Tibial artery (tissue), 4 donors: ENCODE measurements at regions not wholly inside any gene's neighbourhood (a gene's known extent, or its start where the extent isn't known, plus 50 kb on each side); places are given as distances from the start of the nearest gene placed in this dataset.

Source experiments
- DNase-seq, 2 donors: peaks; one replicate each; pipeline ENCODE4 v3.0.0-alpha.2; 2019
- H3K27ac ChIP-seq, 2 donors: fragments of 200-600 bp; sonication (generic) in 1 of 2; 1 replicate in 1 of 2; 2 replicates in 1 of 2; pipeline ENCODE4 v1.5.1; 2018 to 2019; ENCODE audit warnings: mild to moderate bottlenecking in 1 of 2
- H3K27me3 ChIP-seq, 2 donors: fragments of 200-600 bp; sonication (generic) in 1 of 2; one replicate each; pipeline versions ENCODE4 v1.5.1 to v1.6.0; 2016 to 2019
- H3K36me3 ChIP-seq, 3 donors: fragments of 200-600 bp; sonication (generic) in 2 of 3; one replicate each; pipeline ENCODE4 v1.5.1; 2016 to 2019; ENCODE audit warnings: mild to moderate bottlenecking in 2 of 3
- H3K4me1 ChIP-seq, 4 donors: fragments of 200-600 bp; sonication (generic) in 2 of 4; 1 replicate in 3 of 4; 2 replicates in 1 of 4; pipeline ENCODE4 v1.5.1; 2016 to 2019
- H3K4me3 ChIP-seq, 2 donors: fragments of 200-600 bp; sonication (generic) in 1 of 2; 1 replicate in 1 of 2; 2 replicates in 1 of 2; pipeline ENCODE4 v1.5.1; 2018 to 2019; ENCODE audit warnings: mild to moderate bottlenecking in 2 of 2
- H3K9me3 ChIP-seq, 3 donors: fragments of 200-600 bp; sonication (generic) in 1 of 3; one replicate each; pipeline ENCODE4 v1.5.1; 2016 to 2019
- intact Hi-C: fragments of 100-400 bp; cut with DNase I; formaldehyde crosslinking; loops from one replicate; pipeline ENCODE4 v1.15.0; 2023; ENCODE audit warnings: low total_unique reads
- TF ChIP-seq, protein P1 (sequence below), 2 experiments: fragments of 200-600 bp in 1 of 2; fragments of 450-650 bp in 1 of 2; IDR thresholded peaks; one replicate each; pipeline ENCODE4 v1.5.1; 2017 to 2019; ENCODE audit warnings: antibody characterized with exemption in 2 of 2, mild to moderate bottlenecking in 1 of 2, moderate library complexity in 1 of 2

DNA sequence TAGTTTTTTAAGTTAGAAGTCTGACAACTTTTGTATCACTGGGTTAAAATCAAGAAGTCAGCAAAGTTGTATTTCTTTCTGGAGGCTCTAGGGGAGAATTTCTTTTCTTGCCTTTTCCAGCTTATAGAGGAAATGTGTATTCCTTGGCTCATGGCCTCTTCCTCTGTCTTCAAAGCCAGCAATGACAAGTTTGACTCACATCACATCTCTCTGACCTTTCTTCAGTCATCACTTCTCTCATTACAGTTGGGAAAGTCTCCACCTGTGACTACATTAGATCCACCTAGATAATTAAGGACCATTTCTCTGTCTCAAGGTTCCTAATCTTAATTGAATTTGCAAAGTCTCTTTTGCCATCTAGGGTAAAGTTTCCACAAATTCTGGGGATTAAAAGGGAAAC lies 339.9 kb downstream of the TENT4A start:
- Histone ChIP-seq H3K4me3 (no peak overlapping the region), H3K27ac (no peak overlapping the region), H3K27me3 (no peaks in the 10 kb centered on the region), H3K9me3 (no peaks in the 10 kb centered on the region), H3K4me1 (no peaks in the 10 kb centered on the region), H3K36me3 (no peaks in the 10 kb centered on the region)
- TF ChIP-seq, protein P1, sequence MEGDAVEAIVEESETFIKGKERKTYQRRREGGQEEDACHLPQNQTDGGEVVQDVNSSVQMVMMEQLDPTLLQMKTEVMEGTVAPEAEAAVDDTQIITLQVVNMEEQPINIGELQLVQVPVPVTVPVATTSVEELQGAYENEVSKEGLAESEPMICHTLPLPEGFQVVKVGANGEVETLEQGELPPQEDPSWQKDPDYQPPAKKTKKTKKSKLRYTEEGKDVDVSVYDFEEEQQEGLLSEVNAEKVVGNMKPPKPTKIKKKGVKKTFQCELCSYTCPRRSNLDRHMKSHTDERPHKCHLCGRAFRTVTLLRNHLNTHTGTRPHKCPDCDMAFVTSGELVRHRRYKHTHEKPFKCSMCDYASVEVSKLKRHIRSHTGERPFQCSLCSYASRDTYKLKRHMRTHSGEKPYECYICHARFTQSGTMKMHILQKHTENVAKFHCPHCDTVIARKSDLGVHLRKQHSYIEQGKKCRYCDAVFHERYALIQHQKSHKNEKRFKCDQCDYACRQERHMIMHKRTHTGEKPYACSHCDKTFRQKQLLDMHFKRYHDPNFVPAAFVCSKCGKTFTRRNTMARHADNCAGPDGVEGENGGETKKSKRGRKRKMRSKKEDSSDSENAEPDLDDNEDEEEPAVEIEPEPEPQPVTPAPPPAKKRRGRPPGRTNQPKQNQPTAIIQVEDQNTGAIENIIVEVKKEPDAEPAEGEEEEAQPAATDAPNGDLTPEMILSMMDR (IDR thresholded peaks at IDR 0.05), result no peak
- DNase-seq, result no peak
- intact Hi-C loops, result no loop called here

DNA sequence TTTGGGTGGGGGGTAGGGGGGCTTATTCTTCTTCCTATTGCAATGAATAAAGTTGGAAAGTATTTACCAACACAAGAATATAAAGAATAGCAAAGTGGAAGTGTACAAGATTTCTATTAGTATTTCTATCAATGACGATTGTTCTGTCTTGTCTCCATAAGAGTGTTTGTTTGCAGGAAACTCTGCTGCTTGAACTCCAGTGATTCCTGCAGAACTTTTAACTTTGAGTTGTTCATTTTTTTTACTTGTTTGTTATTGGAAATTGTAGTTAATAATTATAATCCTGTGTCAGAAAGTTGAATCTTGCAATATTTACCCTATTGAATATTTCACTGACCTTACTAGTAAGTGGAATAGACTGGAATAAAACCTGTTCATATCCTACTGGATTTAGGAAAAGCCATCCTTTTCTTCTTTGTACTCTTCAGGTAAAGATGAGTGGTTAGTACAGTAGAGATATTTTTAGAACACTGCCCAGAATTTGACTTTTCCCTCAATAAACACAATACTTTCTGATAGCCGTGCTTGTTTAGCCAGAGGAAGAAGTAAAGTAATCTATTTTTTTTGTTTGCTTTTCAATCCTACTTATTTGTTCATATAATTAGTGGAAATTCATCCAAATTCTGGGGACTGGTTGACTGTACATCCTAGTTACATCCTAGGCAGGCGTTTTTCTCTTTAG lies 340.4 kb downstream of the TENT4A start:
- TF ChIP-seq, protein P1 (IDR thresholded peaks at IDR 0.05), result no peak
- intact Hi-C loops, result no loop called here
- Histone ChIP-seq H3K9me3 (no peaks in the 10 kb centered on the region), H3K4me3 (no peak overlapping the region), H3K36me3 (no peaks in the 10 kb centered on the region), H3K4me1 (no peaks in the 10 kb centered on the region), H3K27me3 (no peaks in the 10 kb centered on the region), H3K27ac (no peak overlapping the region)
- no peak for DNase-seq

DNA sequence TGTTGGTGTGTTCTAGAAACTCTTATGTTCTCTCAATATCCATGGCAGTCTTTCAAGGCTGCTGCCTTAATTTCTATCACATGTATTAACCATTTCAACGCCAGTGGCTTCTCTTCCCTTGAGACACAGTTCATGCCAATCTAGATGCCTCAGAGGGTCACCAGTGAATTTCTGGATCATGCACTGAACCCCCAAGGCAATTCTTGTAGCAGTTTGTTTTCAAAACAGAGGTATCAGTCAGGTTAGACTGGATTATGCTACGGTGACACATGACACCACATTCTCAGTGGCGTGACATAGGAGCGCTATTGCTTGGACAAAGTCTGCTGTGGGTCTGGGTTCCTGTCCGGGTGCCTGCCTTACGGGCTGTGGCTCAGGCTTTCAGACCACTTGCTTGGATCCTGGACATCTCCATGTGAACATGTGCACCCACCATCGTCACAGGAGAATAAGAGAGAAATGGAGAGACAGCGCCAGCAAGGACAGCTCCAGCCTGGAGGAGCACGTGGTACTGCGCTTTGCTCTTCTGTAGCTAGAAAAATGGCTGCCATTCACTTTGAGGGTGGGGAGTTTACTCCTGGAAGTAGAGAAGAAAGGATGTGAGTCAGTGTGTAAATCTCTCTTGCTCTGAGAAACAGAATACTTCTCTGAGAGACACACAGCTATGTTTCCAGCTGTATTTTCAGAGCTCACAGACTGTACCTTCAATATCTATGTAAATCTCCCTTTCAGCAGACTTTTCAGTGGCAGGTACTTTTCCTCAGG lies 329.3 kb upstream of the ADCY2 start:
- H3K4me1 ChIP-seq, result no peaks in the 10 kb centered on the region
- no peaks in the 10 kb centered on the region for H3K27me3 ChIP-seq
- DNase-seq, result no peak
- H3K9me3 ChIP-seq, result no peaks in the 10 kb centered on the region
- intact Hi-C loops, result no loop called here
- TF ChIP-seq, protein P1 (IDR thresholded peaks at IDR 0.05), result no peak
- H3K27ac ChIP-seq, result no peak overlapping the region
- no peaks in the 10 kb centered on the region for H3K36me3 ChIP-seq
- H3K4me3 ChIP-seq, result no peak overlapping the region

DNA sequence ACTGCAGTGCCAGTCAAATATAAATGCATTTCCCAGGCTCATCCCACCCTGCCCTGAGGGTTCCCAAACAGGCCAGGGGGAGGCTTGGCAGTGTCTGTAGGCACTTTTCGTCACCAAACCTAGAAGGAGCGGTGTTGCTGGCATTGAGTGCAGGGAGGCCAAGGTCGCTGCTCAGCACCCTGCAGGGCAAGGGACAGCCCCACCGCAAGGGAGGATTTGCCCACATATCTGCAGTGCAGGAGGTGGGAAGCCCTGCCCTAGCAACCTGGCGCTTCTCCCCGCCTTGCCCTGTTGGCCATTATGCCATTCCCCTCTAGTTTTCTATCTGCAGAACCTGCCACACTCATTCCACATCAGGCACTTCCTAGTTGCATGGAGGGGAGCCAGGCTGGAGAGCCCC lies 327.8 kb upstream of the ADCY2 start:
- Histone ChIP-seq H3K4me3 (no peak overlapping the region), H3K36me3 (no peaks in the 10 kb centered on the region), H3K9me3 (no peaks in the 10 kb centered on the region), H3K4me1 (no peaks in the 10 kb centered on the region), H3K27ac (no peak overlapping the region), H3K27me3 (no peaks in the 10 kb centered on the region)
- DNase-seq, result no peak
- intact Hi-C loops, result no loop called here
- TF ChIP-seq, protein P1 (IDR thresholded peaks at IDR 0.05), result no peak

DNA sequence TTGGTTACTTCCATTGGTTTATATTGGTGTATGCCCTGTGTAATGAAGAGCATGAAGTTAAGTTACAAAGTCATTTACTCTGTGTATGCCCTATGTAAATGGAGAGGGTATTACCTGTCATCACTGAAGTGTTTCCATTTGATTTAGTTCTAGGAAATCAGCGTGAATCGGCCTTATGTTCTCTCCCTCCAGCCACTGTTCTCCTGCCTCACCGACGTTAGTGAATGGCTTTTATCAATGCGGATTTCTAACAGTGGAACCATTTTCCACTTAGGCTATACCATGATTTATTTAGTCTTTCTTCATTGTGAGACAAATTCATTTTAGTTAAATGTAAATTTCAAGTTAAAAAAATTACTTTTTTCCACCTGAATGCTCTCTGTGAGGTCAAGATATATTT lies 327.0 kb upstream of the ADCY2 start:
- H3K27me3 ChIP-seq, result no peaks in the 10 kb centered on the region
- intact Hi-C loops, result no loop called here
- H3K27ac ChIP-seq, result no peak overlapping the region
- H3K9me3 ChIP-seq, result no peaks in the 10 kb centered on the region
- no peak for DNase-seq
- no peaks in the 10 kb centered on the region for H3K4me1 ChIP-seq
- H3K4me3 ChIP-seq, result no peak overlapping the region
- H3K36me3 ChIP-seq, result no peaks in the 10 kb centered on the region
- TF ChIP-seq, protein P1 (IDR thresholded peaks at IDR 0.05), result no peak
